ENCODE measurements at regions not wholly inside any gene's neighbourhood (a gene's known extent, or its start where the extent isn't known, plus 50 kb on each side); places are given as distances from the start of the nearest gene placed in this dataset.

- H3K36me3 ChIP-seq (ENCODE audit: control insufficient read depth in 2 of 3, insufficient read depth in 3 of 3, low read length in 3 of 3) = no peaks in the 10 kb centered on the region
- FAIRE-seq = no peak
- no peak for TF ChIP-seq CTCF (IDR thresholded peaks at IDR 0.05; ENCODE audit: borderline replicate concordance, extremely low read depth, insufficient read depth)
- H3K4me1 ChIP-seq (ENCODE audit: control insufficient read depth in 2 of 3, insufficient read depth in 2 of 3, low read depth in 1 of 3, low read length in 3 of 3) = no peaks in the 10 kb centered on the region
- no peaks in the 10 kb centered on the region for H3K27me3 ChIP-seq (ENCODE audit: control insufficient read depth, insufficient read depth, low read length)
- DNase-seq = no peak
- intact Hi-C loops (cut with DNase I) = no loop called here
- H3K27ac ChIP-seq (ENCODE audit: low read depth in 2 of 2, low read length in 2 of 2) = no peak overlapping the region
- no peak overlapping the region for H3K4me3 ChIP-seq (ENCODE audit: low read length in 3 of 3)
- no peaks in the 10 kb centered on the region for H3K9me3 ChIP-seq (ENCODE audit: control insufficient read depth in 2 of 3, insufficient read depth in 1 of 3, low read length in 3 of 3)
- H3K9ac ChIP-seq (ENCODE audit: low read length in 3 of 3) = no peak overlapping the region
These were observed 719.5 kb downstream of the SLC4A3 start for GRCh38 chr2:220346919-220347318.

- H3K9ac ChIP-seq (ENCODE audit: low read length in 3 of 3) = no peak overlapping the region
- DNase-seq (no peak), FAIRE-seq (no peak)
- H3K9me3 ChIP-seq (ENCODE audit: control insufficient read depth in 2 of 3, insufficient read depth in 1 of 3, low read length in 3 of 3) = no peaks in the 10 kb centered on the region
- TF ChIP-seq CTCF (IDR thresholded peaks at IDR 0.05; ENCODE audit: borderline replicate concordance, extremely low read depth, insufficient read depth) = no peak
- H3K27me3 ChIP-seq (ENCODE audit: control insufficient read depth, insufficient read depth, low read length) = no peaks in the 10 kb centered on the region
- no peak overlapping the region for H3K27ac ChIP-seq (ENCODE audit: low read depth in 2 of 2, low read length in 2 of 2)
- H3K4me3 ChIP-seq (ENCODE audit: low read length in 3 of 3) = no peak overlapping the region
- intact Hi-C loops (cut with DNase I) = no loop called here
- H3K4me1 ChIP-seq (ENCODE audit: control insufficient read depth in 2 of 3, insufficient read depth in 2 of 3, low read depth in 1 of 3, low read length in 3 of 3) = no peaks in the 10 kb centered on the region
- H3K36me3 ChIP-seq (ENCODE audit: control insufficient read depth in 2 of 3, insufficient read depth in 3 of 3, low read length in 3 of 3) = no peaks in the 10 kb centered on the region
These were observed 720.2 kb downstream of the SLC4A3 start for GRCh38 chr2:220347626-220348025.

- Histone ChIP-seq H3K4me3 (ENCODE audit: low read length in 3 of 3) (no peak overlapping the region), H3K27me3 (ENCODE audit: control insufficient read depth, insufficient read depth, low read length) (no peaks in the 10 kb centered on the region), H3K9ac (ENCODE audit: low read length in 3 of 3) (no peak overlapping the region), H3K36me3 (ENCODE audit: control insufficient read depth in 2 of 3, insufficient read depth in 3 of 3, low read length in 3 of 3) (no peaks in the 10 kb centered on the region), H3K9me3 (ENCODE audit: control insufficient read depth in 2 of 3, insufficient read depth in 1 of 3, low read length in 3 of 3) (no peaks in the 10 kb centered on the region), H3K27ac (ENCODE audit: low read depth in 2 of 2, low read length in 2 of 2) (no peak overlapping the region), H3K4me1 (ENCODE audit: control insufficient read depth in 2 of 3, insufficient read depth in 2 of 3, low read depth in 1 of 3, low read length in 3 of 3) (no peaks in the 10 kb centered on the region)
- DNase-seq (no peak), FAIRE-seq (no peak)
- no peak for TF ChIP-seq CTCF (IDR thresholded peaks at IDR 0.05; ENCODE audit: borderline replicate concordance, extremely low read depth, insufficient read depth)
- intact Hi-C loops (cut with DNase I) = no loop called here
These were observed 720.8 kb downstream of the SLC4A3 start for GRCh38 chr2:220348206-220348605.

- intact Hi-C loops (cut with DNase I) = no loop called here
- Histone ChIP-seq H3K27ac (ENCODE audit: low read depth in 2 of 2, low read length in 2 of 2) (no peak overlapping the region), H3K27me3 (ENCODE audit: control insufficient read depth, insufficient read depth, low read length) (no peaks in the 10 kb centered on the region), H3K9me3 (ENCODE audit: control insufficient read depth in 2 of 3, insufficient read depth in 1 of 3, low read length in 3 of 3) (no peaks in the 10 kb centered on the region), H3K4me3 (ENCODE audit: low read length in 3 of 3) (no peak overlapping the region), H3K4me1 (ENCODE audit: control insufficient read depth in 2 of 3, insufficient read depth in 2 of 3, low read depth in 1 of 3, low read length in 3 of 3) (no peaks in the 10 kb centered on the region), H3K36me3 (ENCODE audit: control insufficient read depth in 2 of 3, insufficient read depth in 3 of 3, low read length in 3 of 3) (no peaks in the 10 kb centered on the region), H3K9ac (ENCODE audit: low read length in 3 of 3) (no peak overlapping the region)
- DNase-seq = no peak
- no peak for FAIRE-seq
- TF ChIP-seq CTCF (IDR thresholded peaks at IDR 0.05; ENCODE audit: borderline replicate concordance, extremely low read depth, insufficient read depth) = no peak
These were observed 726.5 kb downstream of the SLC4A3 start for GRCh38 chr2:220353897-220354296.

Data from kidney (tissue), 13 donors.